ENCODE measurements at regions not wholly inside any gene's neighbourhood (a gene's known extent, or its start where the extent isn't known, plus 50 kb on each side); places are given as distances from the start of the nearest gene placed in this dataset.

- H3K27me3 ChIP-seq (replicated peaks in 1 of 2; ENCODE audit: control insufficient read depth in 2 of 2, extremely low read depth in 1 of 2, insufficient read depth in 2 of 2, low read length in 1 of 2) = no peaks in the 10 kb centered on the region
- H3K9me3 ChIP-seq = no peaks in the 10 kb centered on the region
- no peak overlapping the region for H3K4me3 ChIP-seq (ENCODE audit: control insufficient read depth in 1 of 2, extremely low read depth in 1 of 2, low read length in 1 of 2)
- H3K4me1 Mint-ChIP-seq = no peaks in the 10 kb centered on the region
- CTCF ChIA-PET = no interaction called here
- H3K4me1 ChIP-seq (ENCODE audit: control insufficient read depth in 1 of 2, extremely low read depth in 1 of 2, insufficient read depth in 2 of 2, low read length in 2 of 2) = no peaks in the 10 kb centered on the region
- no peaks in the 10 kb centered on the region for H3K36me3 ChIP-seq (ENCODE audit: control insufficient read depth in 2 of 2, extremely low read depth in 1 of 2, insufficient read depth in 1 of 2, low read length in 1 of 2)
- H3K9me3 Mint-ChIP-seq = peaks cover 5 to 12% (median 5%) of the 10 kb centered on the region in 3 donors
- POLR2A ChIA-PET = no interaction called here
- H3K4me3 Mint-ChIP-seq = no peak overlapping the region
- H3K36me3 Mint-ChIP-seq = no peaks in the 10 kb centered on the region
- DNase-seq = no peak
- no peaks in the 10 kb centered on the region for H3K27me3 Mint-ChIP-seq
- no peak for ATAC-seq (replicated peaks in 1 of 4)
- no peak overlapping the region for H3K27ac ChIP-seq (ENCODE audit: low read length)
- H3K27ac Mint-ChIP-seq = no peak overlapping the region
These were observed 427.2 kb downstream of the C6orf118 start for GRCh38 chr6:164882236-164882635.

DNA sequence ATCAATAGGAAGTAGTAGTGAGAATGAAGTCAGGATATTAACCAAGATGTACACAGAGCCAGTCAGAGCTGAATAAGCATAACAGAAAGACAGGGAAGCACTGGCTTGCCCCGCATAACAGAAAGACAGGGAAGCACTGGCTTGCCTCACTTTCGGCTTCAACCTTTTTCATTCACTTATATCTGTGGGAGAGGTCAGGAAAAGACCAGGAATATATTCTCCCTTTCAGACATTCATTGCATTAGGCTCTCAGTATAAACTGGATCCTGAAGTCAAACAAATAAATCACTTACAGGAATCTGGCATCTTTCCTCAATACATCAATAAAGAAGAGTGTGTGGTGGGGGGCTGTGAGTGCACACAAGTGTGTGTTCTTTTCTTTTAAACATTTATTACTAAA lies 437.6 kb downstream of the C6orf118 start:
- H3K4me3 ChIP-seq (ENCODE audit: control insufficient read depth in 1 of 2, extremely low read depth in 1 of 2, low read length in 1 of 2) = no peak overlapping the region
- Mint-ChIP-seq H3K27me3 (no peaks in the 10 kb centered on the region), H3K4me1 (no peaks in the 10 kb centered on the region), H3K36me3 (no peaks in the 10 kb centered on the region), H3K27ac (no peak overlapping the region), H3K4me3 (no peak overlapping the region), H3K9me3 (peaks cover 4 to 11% (median 4%) of the 10 kb centered on the region in 3 donors)
- ChIA-PET POLR2A (no interaction called here), CTCF (no interaction called here)
- H3K27me3 ChIP-seq (replicated peaks in 1 of 2; ENCODE audit: control insufficient read depth in 2 of 2, extremely low read depth in 1 of 2, insufficient read depth in 2 of 2, low read length in 1 of 2) = no peaks in the 10 kb centered on the region
- H3K27ac ChIP-seq (ENCODE audit: low read length) = no peak overlapping the region
- no peaks in the 10 kb centered on the region for H3K4me1 ChIP-seq (ENCODE audit: control insufficient read depth in 1 of 2, extremely low read depth in 1 of 2, insufficient read depth in 2 of 2, low read length in 2 of 2)
- H3K36me3 ChIP-seq (ENCODE audit: control insufficient read depth in 2 of 2, extremely low read depth in 1 of 2, insufficient read depth in 1 of 2, low read length in 1 of 2) = no peaks in the 10 kb centered on the region
- no peaks in the 10 kb centered on the region for H3K9me3 ChIP-seq
- no CpG with 5 or more reads among the region's 2 CpGs for WGBS (ENCODE audit: insufficient coverage)
- DNase-seq (no peak), ATAC-seq (replicated peaks in 1 of 4) (no peak)

DNA sequence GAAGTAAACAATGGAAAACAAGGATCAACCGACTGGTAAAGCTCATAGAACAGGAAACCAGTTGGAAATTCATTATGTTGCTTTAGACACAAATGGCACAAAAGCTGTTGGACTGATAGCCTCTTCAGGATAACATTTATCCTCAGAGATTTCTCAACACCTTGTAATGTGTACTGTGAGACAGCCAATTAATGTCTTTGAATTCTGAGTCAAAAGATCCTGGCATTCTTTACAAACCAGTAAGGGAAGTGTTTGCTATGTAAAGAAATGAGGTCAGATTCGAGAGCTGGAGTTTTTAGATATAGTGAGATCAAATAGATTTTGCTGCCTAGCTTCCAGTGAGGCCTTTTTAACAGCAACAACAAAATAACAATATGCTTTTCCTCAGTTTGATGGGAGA lies 439.2 kb downstream of the C6orf118 start:
- no peaks in the 10 kb centered on the region for H3K27me3 Mint-ChIP-seq
- no peaks in the 10 kb centered on the region for H3K27me3 ChIP-seq (replicated peaks in 1 of 2; ENCODE audit: control insufficient read depth in 2 of 2, extremely low read depth in 1 of 2, insufficient read depth in 2 of 2, low read length in 1 of 2)
- no peak for DNase-seq
- H3K27ac ChIP-seq (ENCODE audit: low read length) = no peak overlapping the region
- peaks cover 4 to 11% (median 4%) of the 10 kb centered on the region in 3 donors for H3K9me3 Mint-ChIP-seq
- no peak overlapping the region for H3K4me3 Mint-ChIP-seq
- 0% methylated on average over 1 of the region's 2 CpGs for WGBS (ENCODE audit: insufficient coverage)
- no peaks in the 10 kb centered on the region for H3K9me3 ChIP-seq
- no peak overlapping the region for H3K27ac Mint-ChIP-seq
- H3K36me3 ChIP-seq (ENCODE audit: control insufficient read depth in 2 of 2, extremely low read depth in 1 of 2, insufficient read depth in 1 of 2, low read length in 1 of 2) = no peaks in the 10 kb centered on the region
- H3K4me1 ChIP-seq (ENCODE audit: control insufficient read depth in 1 of 2, extremely low read depth in 1 of 2, insufficient read depth in 2 of 2, low read length in 2 of 2) = no peaks in the 10 kb centered on the region
- H3K4me3 ChIP-seq (ENCODE audit: control insufficient read depth in 1 of 2, extremely low read depth in 1 of 2, low read length in 1 of 2) = no peak overlapping the region
- ChIA-PET POLR2A (no interaction called here), CTCF (no interaction called here)
- H3K4me1 Mint-ChIP-seq = no peaks in the 10 kb centered on the region
- H3K36me3 Mint-ChIP-seq = no peaks in the 10 kb centered on the region
- ATAC-seq (replicated peaks in 1 of 4) = no peak

DNA sequence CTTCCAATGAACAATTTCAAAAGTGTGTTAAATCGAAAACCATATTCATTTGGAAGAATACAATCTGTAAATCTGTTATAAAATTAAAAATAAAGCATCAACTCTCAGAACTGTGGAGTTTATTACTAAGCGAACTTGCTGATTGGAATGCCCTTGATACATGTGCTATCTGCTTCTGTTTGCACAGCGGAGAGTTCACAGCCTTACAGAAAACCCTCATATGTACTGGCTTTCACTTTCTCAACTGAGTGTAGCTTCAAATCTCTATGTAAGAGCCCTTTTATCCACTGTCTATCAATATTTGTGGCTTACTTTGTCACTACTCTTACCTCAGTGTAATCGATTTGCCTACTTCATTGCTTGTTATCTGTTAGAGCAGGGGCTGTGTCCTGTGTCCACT lies 447.4 kb downstream of the C6orf118 start:
- ATAC-seq (replicated peaks in 1 of 4) = no peak
- no peaks in the 10 kb centered on the region for H3K9me3 ChIP-seq
- no peaks in the 10 kb centered on the region for H3K27me3 ChIP-seq (replicated peaks in 1 of 2; ENCODE audit: control insufficient read depth in 2 of 2, extremely low read depth in 1 of 2, insufficient read depth in 2 of 2, low read length in 1 of 2)
- no peak for DNase-seq
- WGBS (ENCODE audit: insufficient coverage) = 85% methylated on average over 2 of the region's 4 CpGs
- CTCF ChIA-PET = no interaction called here
- Mint-ChIP-seq H3K4me3 (no peak overlapping the region), H3K9me3 (peaks cover 0 to 6% (median 2%) of the 10 kb centered on the region in 3 donors), H3K27me3 (no peaks in the 10 kb centered on the region), H3K27ac (no peak overlapping the region), H3K4me1 (no peaks in the 10 kb centered on the region), H3K36me3 (no peaks in the 10 kb centered on the region)
- no peak overlapping the region for H3K27ac ChIP-seq (ENCODE audit: low read length)
- no peak overlapping the region for H3K4me3 ChIP-seq (ENCODE audit: control insufficient read depth in 1 of 2, extremely low read depth in 1 of 2, low read length in 1 of 2)
- POLR2A ChIA-PET = no interaction called here
- H3K4me1 ChIP-seq (ENCODE audit: control insufficient read depth in 1 of 2, extremely low read depth in 1 of 2, insufficient read depth in 2 of 2, low read length in 2 of 2) = no peaks in the 10 kb centered on the region
- no peaks in the 10 kb centered on the region for H3K36me3 ChIP-seq (ENCODE audit: control insufficient read depth in 2 of 2, extremely low read depth in 1 of 2, insufficient read depth in 1 of 2, low read length in 1 of 2)

DNA sequence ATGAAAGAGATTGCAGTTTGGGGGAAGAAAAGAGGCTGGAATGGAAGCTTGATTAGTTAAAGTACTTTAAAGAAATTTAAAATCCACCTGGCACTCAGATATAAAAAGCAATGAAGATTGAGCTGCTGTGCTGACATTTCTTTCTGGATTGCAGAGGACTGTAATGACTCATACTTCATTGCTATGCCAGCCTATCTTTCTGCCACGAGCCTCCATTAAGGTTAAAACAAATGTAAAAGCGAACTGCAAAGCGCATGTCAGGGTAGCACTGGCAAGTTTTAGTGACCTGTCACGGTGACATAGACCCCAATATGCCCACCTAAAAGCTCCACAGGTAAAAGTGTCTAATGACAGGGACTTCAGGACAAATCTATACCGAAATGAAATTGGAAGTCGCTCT lies 449.6 kb downstream of the C6orf118 start:
- ChIA-PET CTCF (no interaction called here), POLR2A (no interaction called here)
- no peaks in the 10 kb centered on the region for H3K27me3 Mint-ChIP-seq
- ATAC-seq (replicated peaks in 1 of 4) (no peak), DNase-seq (no peak)
- Histone ChIP-seq H3K36me3 (ENCODE audit: control insufficient read depth in 2 of 2, extremely low read depth in 1 of 2, insufficient read depth in 1 of 2, low read length in 1 of 2) (no peaks in the 10 kb centered on the region), H3K4me1 (ENCODE audit: control insufficient read depth in 1 of 2, extremely low read depth in 1 of 2, insufficient read depth in 2 of 2, low read length in 2 of 2) (no peaks in the 10 kb centered on the region), H3K9me3 (no peaks in the 10 kb centered on the region), H3K27ac (ENCODE audit: low read length) (no peak overlapping the region), H3K4me3 (ENCODE audit: control insufficient read depth in 1 of 2, extremely low read depth in 1 of 2, low read length in 1 of 2) (no peak overlapping the region), H3K27me3 (replicated peaks in 1 of 2; ENCODE audit: control insufficient read depth in 2 of 2, extremely low read depth in 1 of 2, insufficient read depth in 2 of 2, low read length in 1 of 2) (no peaks in the 10 kb centered on the region)
- WGBS (ENCODE audit: insufficient coverage) = 81% methylated on average over 5 of the region's 6 CpGs
- H3K9me3 Mint-ChIP-seq = peaks cover 0 to 4% (median 0%) of the 10 kb centered on the region in 3 donors
- H3K4me1 Mint-ChIP-seq = no peaks in the 10 kb centered on the region
- H3K36me3 Mint-ChIP-seq = no peaks in the 10 kb centered on the region
- no peak overlapping the region for H3K27ac Mint-ChIP-seq
- H3K4me3 Mint-ChIP-seq = no peak overlapping the region

DNA sequence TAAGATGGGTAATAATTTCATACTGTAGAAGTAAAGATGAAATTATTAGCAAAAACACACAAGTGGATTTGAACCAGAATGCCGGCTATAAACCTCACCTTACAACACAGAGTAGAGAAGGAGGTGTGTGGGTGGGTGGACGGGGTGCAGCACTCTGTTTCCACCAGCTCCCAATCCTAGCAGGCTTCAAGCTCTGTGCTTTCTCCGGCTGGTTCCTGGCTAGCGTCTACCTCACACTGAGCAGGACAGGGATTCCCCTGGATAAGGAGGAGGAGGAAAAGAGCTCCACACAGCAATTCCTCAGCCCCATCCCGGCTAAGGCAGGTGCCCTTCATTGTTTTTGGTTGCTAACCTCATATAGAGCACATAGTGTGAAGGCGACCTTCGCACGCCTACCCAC lies 453.3 kb downstream of the C6orf118 start:
- H3K36me3 ChIP-seq (ENCODE audit: control insufficient read depth in 2 of 2, extremely low read depth in 1 of 2, insufficient read depth in 1 of 2, low read length in 1 of 2) = no peaks in the 10 kb centered on the region
- Mint-ChIP-seq H3K9me3 (peaks cover 0 to 4% (median 0%) of the 10 kb centered on the region in 3 donors), H3K4me3 (no peak overlapping the region), H3K27me3 (no peaks in the 10 kb centered on the region), H3K4me1 (no peaks in the 10 kb centered on the region), H3K36me3 (no peaks in the 10 kb centered on the region), H3K27ac (no peak overlapping the region)
- no CpG with 5 or more reads among the region's 8 CpGs for WGBS (ENCODE audit: insufficient coverage)
- H3K27ac ChIP-seq (ENCODE audit: low read length) = no peak overlapping the region
- CTCF ChIA-PET = interaction anchor here in 1 of 2 donors (0.9 kb wide), 1 partner anchor 9 kb away, joined by 3 read pairs; no protein-coding TSS in a partner anchor
- H3K4me1 ChIP-seq (ENCODE audit: control insufficient read depth in 1 of 2, extremely low read depth in 1 of 2, insufficient read depth in 2 of 2, low read length in 2 of 2) = no peaks in the 10 kb centered on the region
- no peak overlapping the region for H3K4me3 ChIP-seq (ENCODE audit: control insufficient read depth in 1 of 2, extremely low read depth in 1 of 2, low read length in 1 of 2)
- POLR2A ChIA-PET = no interaction called here
- no peak for ATAC-seq (replicated peaks in 1 of 4)
- H3K9me3 ChIP-seq = no peaks in the 10 kb centered on the region
- no peak for DNase-seq
- no peaks in the 10 kb centered on the region for H3K27me3 ChIP-seq (replicated peaks in 1 of 2; ENCODE audit: control insufficient read depth in 2 of 2, extremely low read depth in 1 of 2, insufficient read depth in 2 of 2, low read length in 1 of 2)

GRCh38 chr6:164855281-164855680 lies 454.1 kb downstream of the C6orf118 start:
- DNase-seq (no peak), ATAC-seq (replicated peaks in 1 of 4) (no peak)
- ChIA-PET POLR2A (no interaction called here), CTCF (interaction anchor here in 1 of 2 donors (0.9 kb wide), 1 partner anchor 8 kb away, joined by 3 read pairs; no protein-coding TSS in a partner anchor)
- no peak overlapping the region for H3K27ac Mint-ChIP-seq
- no peaks in the 10 kb centered on the region for H3K36me3 Mint-ChIP-seq
- H3K27me3 ChIP-seq (replicated peaks in 1 of 2; ENCODE audit: control insufficient read depth in 2 of 2, extremely low read depth in 1 of 2, insufficient read depth in 2 of 2, low read length in 1 of 2) = no peaks in the 10 kb centered on the region
- no CpG with 5 or more reads among the region's 1 CpG for WGBS (ENCODE audit: insufficient coverage)
- H3K4me1 ChIP-seq (ENCODE audit: control insufficient read depth in 1 of 2, extremely low read depth in 1 of 2, insufficient read depth in 2 of 2, low read length in 2 of 2) = no peaks in the 10 kb centered on the region
- peaks cover 0 to 4% (median 0%) of the 10 kb centered on the region in 3 donors for H3K9me3 Mint-ChIP-seq
- H3K36me3 ChIP-seq (ENCODE audit: control insufficient read depth in 2 of 2, extremely low read depth in 1 of 2, insufficient read depth in 1 of 2, low read length in 1 of 2) = no peaks in the 10 kb centered on the region
- no peaks in the 10 kb centered on the region for H3K9me3 ChIP-seq
- H3K4me3 ChIP-seq (ENCODE audit: control insufficient read depth in 1 of 2, extremely low read depth in 1 of 2, low read length in 1 of 2) = no peak overlapping the region
- no peaks in the 10 kb centered on the region for H3K27me3 Mint-ChIP-seq
- no peak overlapping the region for H3K27ac ChIP-seq (ENCODE audit: low read length)
- H3K4me1 Mint-ChIP-seq = no peaks in the 10 kb centered on the region
- no peak overlapping the region for H3K4me3 Mint-ChIP-seq

Measured in T-cell (primary cell).